Thoracic aorta (tissue), 2 donors: ENCODE measurements at regions not wholly inside any gene's neighbourhood (a gene's known extent, or its start where the extent isn't known, plus 50 kb on each side); places are given as distances from the start of the nearest gene placed in this dataset.

ENCODE experiments used
- ATAC-seq: fragments of 150-250 bp; one replicate; pipeline ENCODE4 v1.8.0; 2017; ENCODE audit warnings: low read depth; ENCODE audit not compliant: insufficient number of reproducible peaks, low FRiP score
- DNase-seq: peaks from one replicate; pipeline ENCODE4 v3.0.0-alpha.2; 2020; ENCODE audit warnings: low spot score
- H3K27ac ChIP-seq, 2 donors: fragments of 200-600 bp; sonication (generic); 1 replicate in 1 of 2; 2 replicates in 1 of 2; pipeline ENCODE4 v1.5.1; 2016; ENCODE audit warnings: mild to moderate bottlenecking in 2 of 2, moderate library complexity in 2 of 2
- H3K27me3 ChIP-seq: fragments of 200-600 bp; sonication (generic); replicated peaks from 2 replicates; pipeline ENCODE4 v1.6.0; 2016; ENCODE audit warnings: mild to moderate bottlenecking; ENCODE audit not compliant: insufficient read depth
- H3K36me3 ChIP-seq: fragments of 200-600 bp; sonication (generic); one replicate; pipeline ENCODE4 v1.5.1; 2016
- H3K4me1 ChIP-seq, 2 donors: fragments of 200-600 bp; sonication (generic); 1 replicate in 1 of 2; 2 replicates in 1 of 2; pipeline versions ENCODE4 v1.5.1 to v1.6.0; 2016; ENCODE audit warnings: low read depth in 2 of 2, mild to moderate bottlenecking in 1 of 2; ENCODE audit not compliant: control insufficient read depth in 1 of 2
- H3K4me3 ChIP-seq: fragments of 200-600 bp; sonication (generic); 2 replicates; pipeline ENCODE4 v1.5.1; 2016; ENCODE audit warnings: mild to moderate bottlenecking
- H3K9me3 ChIP-seq: fragments of 200-600 bp; sonication (generic); 2 replicates; pipeline ENCODE4 v1.5.1; 2016
- CTCF ChIP-seq: fragments of 200-600 bp; sonication (generic); IDR thresholded peaks from one replicate; pipeline ENCODE4 v1.5.1; 2019; ENCODE audit warnings: antibody characterized with exemption

DNA sequence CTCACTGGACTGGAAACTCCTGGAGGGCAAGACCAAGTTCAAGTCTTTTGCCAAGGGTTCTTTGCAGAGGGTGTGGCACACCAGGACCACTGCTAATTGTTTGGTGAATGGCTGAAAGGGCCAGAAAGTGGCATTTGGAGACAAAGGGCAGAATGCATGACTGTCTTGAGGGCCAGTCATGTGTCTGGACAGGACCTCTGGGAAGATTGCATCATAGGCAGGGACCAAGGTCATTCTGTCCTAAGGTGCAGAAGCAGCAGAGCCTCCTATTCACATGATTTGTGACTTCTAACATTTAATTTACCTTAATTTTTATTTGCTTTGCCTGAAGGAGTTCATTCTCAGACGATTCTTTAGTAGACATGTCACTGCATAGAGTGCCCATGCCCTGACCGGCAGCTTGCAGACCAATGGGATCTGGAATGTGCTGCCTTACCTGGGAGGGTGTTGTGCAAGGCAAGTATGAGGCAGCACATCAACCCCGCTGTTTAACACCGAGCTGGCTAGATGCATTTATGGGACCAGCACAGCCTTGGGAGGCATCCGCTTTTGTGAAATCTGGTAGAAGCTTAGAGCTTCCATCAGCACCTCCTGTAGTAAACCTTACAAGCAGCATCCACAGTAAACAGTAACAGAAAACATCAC is 62.3 kb upstream of the MAF start:
- Histone ChIP-seq H3K36me3 (no peaks in the 10 kb centered on the region), H3K9me3 (no peaks in the 10 kb centered on the region), H3K4me1 (no peaks in the 10 kb centered on the region), H3K27me3 (no peaks in the 10 kb centered on the region), H3K27ac (no peak overlapping the region), H3K4me3 (no peak overlapping the region)
- DNase-seq: no peak
- ATAC-seq: no peak
- TF ChIP-seq CTCF: no peak

DNA sequence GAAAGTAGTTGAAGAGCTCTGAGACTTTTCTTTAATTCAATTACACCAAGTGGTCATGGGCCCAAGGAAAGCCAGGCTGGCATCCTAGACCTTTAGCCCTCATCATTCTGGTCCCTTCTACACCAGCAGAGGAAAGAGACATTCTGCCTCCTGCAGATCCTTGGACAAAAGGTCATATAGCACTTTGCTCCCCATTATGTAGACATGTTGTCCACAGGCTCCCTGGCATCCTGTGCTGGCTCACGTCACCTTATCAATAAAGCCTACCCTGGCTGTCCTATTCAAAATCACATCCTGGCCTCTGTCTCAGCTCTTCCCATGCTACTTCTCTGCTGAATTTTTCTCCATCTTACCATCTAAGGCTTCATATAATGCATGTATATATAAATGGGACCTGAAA is 61.6 kb upstream of the MAF start:
- ATAC-seq (no peak), DNase-seq (no peak)
- no peaks in the 10 kb centered on the region for H3K27me3 ChIP-seq
- TF ChIP-seq CTCF: no peak
- no peak overlapping the region for H3K27ac ChIP-seq
- no peak overlapping the region for H3K4me3 ChIP-seq
- no peaks in the 10 kb centered on the region for H3K4me1 ChIP-seq
- no peaks in the 10 kb centered on the region for H3K9me3 ChIP-seq
- no peaks in the 10 kb centered on the region for H3K36me3 ChIP-seq

DNA sequence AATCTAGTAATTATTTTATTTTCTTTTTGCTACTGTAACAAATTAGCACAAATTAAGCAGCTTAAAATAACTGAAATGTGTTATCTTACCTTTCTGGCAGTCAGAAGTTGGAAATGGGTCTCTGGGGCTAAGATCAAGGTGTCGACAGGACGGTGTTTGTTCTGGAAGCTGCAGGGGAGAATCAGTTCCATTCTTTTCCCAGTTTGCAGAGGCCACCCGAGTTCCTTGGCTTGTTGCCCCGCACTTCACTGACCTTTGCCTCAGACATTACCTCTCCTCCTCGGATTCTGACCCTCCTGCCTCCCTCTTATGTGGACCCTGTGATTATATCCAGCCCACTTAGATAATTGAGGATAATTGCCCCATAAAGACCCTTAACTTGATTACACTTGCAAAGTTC is 61.0 kb upstream of the MAF start:
- H3K27ac ChIP-seq: no peak overlapping the region
- no peaks in the 10 kb centered on the region for H3K36me3 ChIP-seq
- TF ChIP-seq CTCF: no peak
- H3K9me3 ChIP-seq: no peaks in the 10 kb centered on the region
- ATAC-seq (no peak), DNase-seq (no peak)
- no peaks in the 10 kb centered on the region for H3K4me1 ChIP-seq
- no peak overlapping the region for H3K4me3 ChIP-seq
- H3K27me3 ChIP-seq: no peaks in the 10 kb centered on the region

DNA sequence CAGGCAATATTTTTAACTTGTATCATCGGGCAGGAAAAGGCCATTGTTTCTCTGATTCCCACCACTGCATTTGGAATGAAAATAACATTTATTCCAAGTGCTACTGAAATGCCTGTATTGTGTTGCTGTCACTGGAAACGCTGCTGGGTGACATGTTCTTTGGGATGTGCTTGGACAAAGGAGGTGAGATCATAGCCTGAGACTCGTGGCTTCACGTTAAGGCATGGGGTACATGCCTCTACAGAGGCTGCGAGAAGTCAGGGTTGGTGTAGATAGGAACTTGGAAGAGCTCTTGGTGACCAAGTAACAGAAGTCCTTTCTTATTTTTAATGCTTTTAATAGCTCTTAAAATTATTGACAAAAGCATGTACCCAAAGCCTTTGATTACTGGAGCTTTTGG is 58.8 kb upstream of the MAF start:
- Histone ChIP-seq H3K27me3 (no peaks in the 10 kb centered on the region), H3K4me3 (no peak overlapping the region), H3K36me3 (no peaks in the 10 kb centered on the region), H3K27ac (no peak overlapping the region), H3K9me3 (no peaks in the 10 kb centered on the region), H3K4me1 (no peaks in the 10 kb centered on the region)
- no peak for TF ChIP-seq CTCF
- DNase-seq (no peak), ATAC-seq (no peak)

DNA sequence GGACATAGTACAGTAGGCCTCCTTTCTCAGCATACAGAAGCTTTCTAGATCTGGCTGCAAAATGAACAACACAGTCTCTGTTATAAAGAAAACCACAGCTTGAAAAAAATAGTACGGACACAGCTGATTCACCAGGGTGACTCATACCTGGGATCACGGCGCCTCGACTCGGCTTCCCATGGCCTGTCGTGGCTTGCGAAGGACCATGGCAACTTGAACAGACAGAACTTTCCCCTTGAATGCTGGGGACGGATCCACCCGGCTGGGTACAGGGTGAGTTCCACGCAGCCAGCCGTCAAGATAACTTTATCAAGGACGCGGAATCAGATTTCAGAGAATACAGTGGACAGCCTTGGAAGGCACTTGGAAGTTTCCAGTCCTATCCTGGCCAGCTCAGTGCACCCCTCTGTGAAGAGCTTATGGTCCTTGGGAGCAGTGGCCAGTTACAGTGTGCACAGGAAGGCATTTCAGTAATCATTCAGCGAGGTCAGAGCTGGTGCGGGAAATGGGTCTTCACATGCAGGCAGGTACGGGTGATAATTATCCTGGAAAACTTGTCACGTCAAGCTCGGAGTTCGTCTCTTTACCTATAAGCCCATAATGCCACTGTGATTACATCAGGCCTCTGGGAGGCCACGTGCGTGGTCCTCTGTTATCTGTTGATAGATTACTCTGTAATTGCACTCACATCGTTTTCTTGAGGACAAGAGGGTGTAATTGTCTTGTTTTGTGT is 57.9 kb upstream of the MAF start:
- DNase-seq (no peak), ATAC-seq (no peak)
- Histone ChIP-seq H3K27me3 (no peaks in the 10 kb centered on the region), H3K27ac (no peak overlapping the region), H3K4me1 (no peaks in the 10 kb centered on the region), H3K36me3 (no peaks in the 10 kb centered on the region), H3K9me3 (no peaks in the 10 kb centered on the region), H3K4me3 (no peak overlapping the region)
- no peak for TF ChIP-seq CTCF
